GM20000 (cell line): ENCODE measurements at regions not wholly inside any gene's neighbourhood (a gene's known extent, or its start where the extent isn't known, plus 50 kb on each side); places are given as distances from the start of the nearest gene placed in this dataset.

Source experiments
- DNase-seq: peaks from one replicate; pipeline ENCODE4 v3.0.0; 2012; ENCODE audit warnings: low spot score
- CTCF ChIP-seq: IDR thresholded peaks from 2 replicates; pipeline ENCODE4 v1.5.1; 2012; ENCODE audit warnings: mild to moderate bottlenecking, control low read depth; ENCODE audit errors: extremely low read depth, missing control alignments

DNA sequence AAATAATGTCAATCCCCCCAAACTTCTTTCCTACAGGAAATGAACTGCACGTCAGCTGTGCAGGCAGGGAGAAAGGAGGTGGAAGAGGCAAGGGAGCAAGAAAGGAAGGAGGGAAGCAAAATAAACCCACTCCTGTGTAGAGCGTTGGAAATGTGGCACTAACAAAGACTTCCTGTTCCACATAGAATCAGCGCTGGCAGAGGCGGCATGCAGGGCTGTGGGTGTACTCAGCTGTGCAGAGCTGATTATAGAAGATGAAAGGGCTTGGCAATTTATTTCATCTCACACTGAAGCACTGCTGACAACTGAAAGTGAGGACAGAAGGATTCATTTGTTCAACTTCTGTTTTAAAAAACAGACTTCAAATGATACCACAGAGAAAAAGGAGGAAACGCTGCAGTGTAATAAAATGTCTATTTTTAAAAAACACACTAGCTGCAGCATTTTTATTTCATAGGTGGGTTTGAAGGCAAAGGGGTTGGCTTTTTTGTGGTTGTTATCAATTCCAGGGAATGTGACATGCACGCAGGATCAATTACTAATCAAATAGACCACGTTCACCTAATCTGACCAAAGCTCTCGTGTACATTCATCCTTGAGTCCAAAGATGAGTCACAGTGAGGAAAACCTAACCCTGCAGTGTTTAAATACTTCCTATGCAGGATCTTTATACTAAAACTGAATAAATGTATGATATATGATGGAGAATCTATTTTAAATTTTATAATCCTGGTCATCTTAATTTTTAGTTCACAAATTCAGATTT lies 583.5 kb downstream of the ZNF608 start:
- no peak for TF ChIP-seq CTCF
- DNase-seq, result no peak

- no peak for DNase-seq
These were observed 585.2 kb downstream of the ZNF608 start for GRCh38 chr5:124161266-124161665.

DNA sequence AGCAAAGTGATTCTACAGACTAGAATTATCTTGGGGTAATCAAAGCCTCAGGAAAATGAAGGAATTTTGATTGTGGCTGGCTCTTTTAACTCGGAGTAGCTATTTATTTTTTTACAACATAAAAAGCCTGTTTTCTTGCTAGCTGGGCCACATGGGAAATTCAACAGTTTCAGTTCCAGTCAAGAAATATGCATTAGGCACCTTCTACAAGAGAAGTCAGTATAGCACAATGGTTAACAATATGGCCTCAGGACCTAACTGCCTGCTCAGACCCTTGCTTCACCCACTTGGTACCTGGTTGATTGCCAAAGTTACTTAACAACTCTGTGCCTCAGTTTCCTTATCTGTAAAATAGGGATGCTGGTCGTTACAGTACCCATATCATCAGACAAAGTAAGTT lies 586.2 kb downstream of the ZNF608 start:
- no peak for TF ChIP-seq CTCF
- DNase-seq, result no peak

More at GRCh38 chr5:124161266-124161665, 585.2 kb downstream of the ZNF608 start:
- no peak for TF ChIP-seq CTCF

DNA sequence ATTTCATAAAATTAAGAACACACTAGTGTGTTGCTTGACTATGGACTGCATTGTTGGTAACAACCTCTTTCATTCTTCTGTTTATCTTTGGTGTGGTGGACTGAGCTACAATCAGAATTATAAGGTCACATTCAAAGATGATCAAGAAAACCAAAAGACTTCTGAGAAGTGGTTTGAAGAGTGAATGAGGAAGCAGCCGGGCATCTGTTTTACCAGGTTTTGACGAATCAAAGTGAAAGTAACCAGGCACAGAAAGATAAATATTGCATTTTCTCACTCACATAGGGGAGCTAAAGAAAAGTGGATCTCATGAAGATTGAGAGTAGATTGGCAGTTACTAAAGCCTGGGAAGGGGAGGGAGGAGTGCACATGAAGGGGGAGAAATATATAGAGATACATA lies 589.1 kb downstream of the ZNF608 start:
- no peak for TF ChIP-seq CTCF
- no peak for DNase-seq

DNA sequence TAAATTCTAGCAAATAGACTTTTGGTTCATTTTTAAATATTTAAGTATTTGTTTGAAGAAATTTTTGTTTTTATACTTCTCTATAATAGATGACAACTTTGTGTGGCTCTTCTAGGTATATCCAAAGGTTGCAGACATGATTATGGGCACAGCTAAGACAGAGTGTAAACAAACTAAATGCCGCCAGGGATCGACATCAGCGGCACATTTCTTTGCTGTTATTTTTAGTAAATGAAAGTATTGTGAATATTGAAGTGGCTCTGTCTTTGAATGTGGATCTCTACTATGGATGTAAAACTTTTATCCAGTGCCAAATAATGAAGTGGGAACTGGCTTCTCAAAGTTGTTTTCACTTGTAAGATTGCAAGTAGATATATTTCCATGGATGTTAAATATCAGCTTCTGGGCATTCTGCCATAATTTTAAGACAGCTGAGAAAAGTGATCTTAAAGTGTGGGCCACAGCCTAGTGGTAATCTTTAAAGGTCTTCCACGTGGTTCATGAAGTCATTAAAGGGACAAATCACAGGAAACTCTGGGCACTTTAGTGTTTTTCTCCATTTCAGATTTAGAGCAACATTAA lies 589.9 kb downstream of the ZNF608 start:
- no peak for DNase-seq
- no peak for TF ChIP-seq CTCF

DNA sequence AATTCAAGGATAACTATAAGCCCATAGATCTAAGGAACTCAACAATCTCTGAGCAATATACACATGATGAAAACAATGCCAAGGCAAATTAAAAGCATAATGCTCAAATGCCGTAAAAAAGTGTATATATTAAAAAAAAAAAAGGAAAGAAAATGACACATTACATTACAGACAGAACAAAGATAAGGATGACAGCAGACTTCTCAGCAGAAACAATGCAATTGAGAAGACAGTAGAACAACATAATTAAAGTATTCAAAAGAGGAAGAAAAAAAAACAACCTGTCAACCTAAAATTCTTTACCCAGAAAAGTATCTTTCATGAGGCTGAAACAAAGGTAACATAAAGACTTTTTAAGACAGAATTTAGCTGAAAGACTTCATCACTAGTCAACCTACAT lies 591.7 kb downstream of the ZNF608 start:
- DNase-seq, result no peak
- no peak for TF ChIP-seq CTCF

DNA sequence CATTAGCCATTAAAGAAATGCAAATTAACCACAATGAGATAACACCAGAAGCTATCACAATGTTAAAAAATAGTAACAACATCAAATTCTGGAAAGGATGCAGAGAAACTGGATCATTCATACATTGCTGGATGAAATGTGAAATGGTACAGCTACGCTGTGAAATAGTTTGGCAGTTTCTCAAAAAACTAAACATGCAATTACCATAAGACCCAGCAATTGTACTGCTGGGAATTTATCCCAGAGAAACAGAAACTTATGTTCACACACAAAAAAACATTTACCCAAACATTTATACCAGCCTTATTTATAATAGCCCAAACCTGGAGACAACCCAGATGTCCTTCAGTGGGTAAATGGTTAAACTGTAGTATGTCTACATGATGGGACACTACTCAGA lies 592.9 kb downstream of the ZNF608 start:
- no peak for DNase-seq
- TF ChIP-seq CTCF, result no peak
